ENCODE measurements at regions not wholly inside any gene's neighbourhood (a gene's known extent, or its start where the extent isn't known, plus 50 kb on each side); places are given as distances from the start of the nearest gene placed in this dataset.
A peak's percentile ranks its signal among the peaks of the same experiment; 100 is the strongest.
"Not testable (repeated sequence)": the region's sequence is repeated elsewhere in the genome, so short reads cannot be mapped to it uniquely, and the experiment has no call there.

- Histone ChIP-seq H3K4me2 (no peak overlapping the region), H3K9me2 (replicated peaks; ENCODE audit: insufficient read depth) (no peaks in the 10 kb centered on the region), H3K79me2 (no peaks in the 10 kb centered on the region), H4K20me1 (ENCODE audit: insufficient read depth, poor library complexity, severe bottlenecking) (no peaks in the 10 kb centered on the region), H2AFZ (no peak overlapping the region), H3K36me3 (replicated peaks; ENCODE audit: insufficient read depth, low read depth) (no peaks in the 10 kb centered on the region), H3K27me3 (no peaks in the 10 kb centered on the region), H3K27ac (no peak overlapping the region), H3K4me3 (no peak overlapping the region), H3K4me1 (ENCODE audit: insufficient read depth) (no peaks in the 10 kb centered on the region), H3K9me3 (ENCODE audit: low read depth) (no peaks in the 10 kb centered on the region)
- TF ChIP-seq, protein P1, sequence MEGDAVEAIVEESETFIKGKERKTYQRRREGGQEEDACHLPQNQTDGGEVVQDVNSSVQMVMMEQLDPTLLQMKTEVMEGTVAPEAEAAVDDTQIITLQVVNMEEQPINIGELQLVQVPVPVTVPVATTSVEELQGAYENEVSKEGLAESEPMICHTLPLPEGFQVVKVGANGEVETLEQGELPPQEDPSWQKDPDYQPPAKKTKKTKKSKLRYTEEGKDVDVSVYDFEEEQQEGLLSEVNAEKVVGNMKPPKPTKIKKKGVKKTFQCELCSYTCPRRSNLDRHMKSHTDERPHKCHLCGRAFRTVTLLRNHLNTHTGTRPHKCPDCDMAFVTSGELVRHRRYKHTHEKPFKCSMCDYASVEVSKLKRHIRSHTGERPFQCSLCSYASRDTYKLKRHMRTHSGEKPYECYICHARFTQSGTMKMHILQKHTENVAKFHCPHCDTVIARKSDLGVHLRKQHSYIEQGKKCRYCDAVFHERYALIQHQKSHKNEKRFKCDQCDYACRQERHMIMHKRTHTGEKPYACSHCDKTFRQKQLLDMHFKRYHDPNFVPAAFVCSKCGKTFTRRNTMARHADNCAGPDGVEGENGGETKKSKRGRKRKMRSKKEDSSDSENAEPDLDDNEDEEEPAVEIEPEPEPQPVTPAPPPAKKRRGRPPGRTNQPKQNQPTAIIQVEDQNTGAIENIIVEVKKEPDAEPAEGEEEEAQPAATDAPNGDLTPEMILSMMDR (IDR thresholded peaks at IDR 0.05; ENCODE audit: poor library complexity): peak; percentile 47
- no peak for TF ChIP-seq EZH2phosphoT487 (IDR thresholded peaks at IDR 0.05; ENCODE audit: low read depth, severe bottlenecking, unreplicated experiment)
- no peak for TF ChIP-seq EZH2 (IDR thresholded peaks at IDR 0.05; ENCODE audit: borderline replicate concordance)
- 29% methylated on average over 1 of the region's 1 CpG for WGBS (ENCODE audit: low lambda C conversion rate, missing lambda C conversion rate)
- DNase-seq (ENCODE audit: low spot score): peak; percentile 12
Measured at GRCh38 chr11:81787584-81788049, 946.0 kb downstream of the FAM181B start.

GRCh38 chr11:81772166-81772565 is 961.5 kb downstream of the FAM181B start:
- Histone ChIP-seq H3K9me2 (replicated peaks; ENCODE audit: insufficient read depth) (no peaks in the 10 kb centered on the region), H3K36me3 (replicated peaks; ENCODE audit: insufficient read depth, low read depth) (no peaks in the 10 kb centered on the region), H2AFZ (no peak overlapping the region), H3K27me3 (no peaks in the 10 kb centered on the region), H3K4me1 (ENCODE audit: insufficient read depth) (no peaks in the 10 kb centered on the region), H4K20me1 (ENCODE audit: insufficient read depth, poor library complexity, severe bottlenecking) (no peaks in the 10 kb centered on the region), H3K27ac (no peak overlapping the region), H3K9me3 (ENCODE audit: low read depth) (no peaks in the 10 kb centered on the region), H3K4me3 (no peak overlapping the region), H3K79me2 (no peaks in the 10 kb centered on the region), H3K4me2 (no peak overlapping the region)
- 38% methylated on average over 3 of the region's 3 CpGs for WGBS (ENCODE audit: low lambda C conversion rate, missing lambda C conversion rate)
- DNase-seq (ENCODE audit: low spot score): peak; percentile 5
- TF ChIP-seq EZH2phosphoT487 (IDR thresholded peaks at IDR 0.05; ENCODE audit: low read depth, severe bottlenecking, unreplicated experiment) (no peak), EZH2 (IDR thresholded peaks at IDR 0.05; ENCODE audit: borderline replicate concordance) (no peak)
- TF ChIP-seq, protein P1 (IDR thresholded peaks at IDR 0.05; ENCODE audit: poor library complexity): no peak

DNA sequence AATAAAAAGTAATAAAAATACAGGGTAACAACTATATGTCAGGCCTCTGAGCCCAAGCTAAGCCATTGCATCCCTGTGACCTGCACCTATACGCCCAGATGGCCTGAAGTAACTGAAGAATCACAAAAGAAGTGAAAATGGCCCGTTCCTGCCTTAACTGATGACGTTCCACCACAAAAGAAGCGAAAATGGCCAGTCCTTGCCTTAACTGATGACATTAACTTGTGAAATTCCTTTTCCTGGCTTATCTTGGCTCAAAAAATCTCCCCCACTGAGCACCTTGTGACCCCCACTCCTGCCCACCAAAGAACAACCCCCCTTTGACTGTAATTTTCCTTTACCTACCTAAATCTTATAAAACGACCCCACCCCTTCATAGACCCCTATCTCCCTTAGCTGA is 963.8 kb downstream of the FAM181B start:
- H4K20me1 ChIP-seq (ENCODE audit: insufficient read depth, poor library complexity, severe bottlenecking); H3K27me3 ChIP-seq; H3K9me2 ChIP-seq (replicated peaks; ENCODE audit: insufficient read depth); H3K9me3 ChIP-seq (ENCODE audit: low read depth); H3K79me2 ChIP-seq; H3K36me3 ChIP-seq (replicated peaks; ENCODE audit: insufficient read depth, low read depth); H3K27ac ChIP-seq; H3K4me3 ChIP-seq; H2AFZ ChIP-seq; H3K4me1 ChIP-seq (ENCODE audit: insufficient read depth); H3K4me2 ChIP-seq; DNase-seq (ENCODE audit: low spot score): not testable (repeated sequence)
- 64% methylated on average over 5 of the region's 5 CpGs for WGBS (ENCODE audit: low lambda C conversion rate, missing lambda C conversion rate)

DNA sequence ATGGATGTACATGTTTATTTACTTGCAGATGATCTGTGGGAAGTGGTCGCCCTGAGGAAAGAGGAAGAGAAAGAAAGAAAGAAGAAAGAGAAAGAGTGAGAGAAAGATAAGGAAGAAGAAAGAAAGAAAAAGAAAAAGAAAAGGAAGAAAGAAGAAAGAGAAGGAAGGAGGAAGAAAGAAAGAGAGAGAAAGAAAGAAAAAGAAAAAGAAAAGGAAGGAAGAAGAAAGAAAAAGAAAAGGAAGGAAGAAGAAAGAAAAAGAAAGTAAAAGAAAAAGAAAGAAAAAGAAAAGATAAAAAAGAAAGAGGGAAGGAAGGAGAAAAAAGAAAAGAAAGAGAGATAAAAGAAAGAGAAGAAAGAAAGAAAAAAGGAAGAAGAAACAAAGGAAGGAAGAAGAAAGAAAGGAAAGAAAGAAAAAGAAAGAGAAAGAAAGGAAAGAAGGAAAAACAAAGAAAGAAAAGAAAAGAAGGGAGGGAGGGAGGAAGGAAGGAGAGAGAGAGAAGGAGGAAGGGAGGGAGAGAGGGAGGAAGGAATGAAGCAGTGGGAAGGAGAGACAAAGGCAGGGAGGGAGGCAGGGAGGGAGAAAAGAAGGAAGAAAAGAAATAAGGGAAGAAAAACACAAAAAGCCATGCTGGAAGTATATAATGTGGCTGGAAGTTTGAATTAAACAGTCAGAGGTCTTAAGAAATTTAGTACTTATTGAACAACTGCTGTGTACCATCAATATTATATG is 976.6 kb downstream of the FAM181B start:
- no peak overlapping the region for H3K4me2 ChIP-seq
- no peaks in the 10 kb centered on the region for H4K20me1 ChIP-seq (ENCODE audit: insufficient read depth, poor library complexity, severe bottlenecking)
- H3K36me3 ChIP-seq (replicated peaks; ENCODE audit: insufficient read depth, low read depth): no peaks in the 10 kb centered on the region
- no peaks in the 10 kb centered on the region for H3K9me2 ChIP-seq (replicated peaks; ENCODE audit: insufficient read depth)
- no peaks in the 10 kb centered on the region for H3K4me1 ChIP-seq (ENCODE audit: insufficient read depth)
- no peak for DNase-seq (ENCODE audit: low spot score)
- no peak overlapping the region for H3K4me3 ChIP-seq
- H3K27ac ChIP-seq: no peak overlapping the region
- H3K79me2 ChIP-seq: no peaks in the 10 kb centered on the region
- no peaks in the 10 kb centered on the region for H3K9me3 ChIP-seq (ENCODE audit: low read depth)
- no peak overlapping the region for H2AFZ ChIP-seq
- 93% methylated on average over 1 of the region's 1 CpG for WGBS (ENCODE audit: low lambda C conversion rate, missing lambda C conversion rate)
- TF ChIP-seq, protein P1 (IDR thresholded peaks at IDR 0.05; ENCODE audit: poor library complexity): no peak
- TF ChIP-seq EZH2 (IDR thresholded peaks at IDR 0.05; ENCODE audit: borderline replicate concordance) (no peak), EZH2phosphoT487 (IDR thresholded peaks at IDR 0.05; ENCODE audit: low read depth, severe bottlenecking, unreplicated experiment) (no peak)
- no peaks in the 10 kb centered on the region for H3K27me3 ChIP-seq
